ENCODE measurements at regions not wholly inside any gene's neighbourhood (a gene's known extent, or its start where the extent isn't known, plus 50 kb on each side); places are given as distances from the start of the nearest gene placed in this dataset.
"Not testable (repeated sequence)": the region's sequence is repeated elsewhere in the genome, so short reads cannot be mapped to it uniquely, and the experiment has no call there.

DNA sequence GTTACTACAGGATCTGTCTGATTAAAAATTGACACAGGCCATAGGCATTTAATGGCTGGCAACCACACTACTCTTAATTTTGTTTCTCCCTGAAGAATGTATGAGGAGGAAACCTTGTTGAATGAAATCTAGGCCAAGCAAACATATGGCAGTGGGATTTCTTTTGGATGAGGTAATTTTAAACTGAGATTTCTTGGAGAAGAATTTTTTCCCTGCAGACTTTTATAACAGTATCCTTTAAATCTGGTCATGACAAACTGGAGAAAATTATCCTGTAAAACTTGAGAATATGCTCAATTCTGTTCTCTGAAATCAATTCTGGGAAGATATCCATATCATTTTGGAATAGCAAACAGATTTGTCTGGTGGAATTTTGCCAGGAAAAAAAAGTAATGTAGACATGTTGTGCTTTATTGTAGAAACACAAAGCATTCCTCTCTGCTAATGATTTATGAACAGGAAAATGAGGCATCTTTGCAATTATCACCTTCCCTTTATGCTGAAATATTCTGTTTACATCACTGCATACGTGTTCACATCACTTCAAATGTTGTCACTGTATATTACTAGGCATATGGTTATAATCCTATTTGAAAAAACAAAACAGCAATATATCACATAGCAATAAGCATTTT is 108.3 kb upstream of the ARSJ start:
- no peak for DNase-seq (ENCODE audit: low read depth in 2 of 2)

DNA sequence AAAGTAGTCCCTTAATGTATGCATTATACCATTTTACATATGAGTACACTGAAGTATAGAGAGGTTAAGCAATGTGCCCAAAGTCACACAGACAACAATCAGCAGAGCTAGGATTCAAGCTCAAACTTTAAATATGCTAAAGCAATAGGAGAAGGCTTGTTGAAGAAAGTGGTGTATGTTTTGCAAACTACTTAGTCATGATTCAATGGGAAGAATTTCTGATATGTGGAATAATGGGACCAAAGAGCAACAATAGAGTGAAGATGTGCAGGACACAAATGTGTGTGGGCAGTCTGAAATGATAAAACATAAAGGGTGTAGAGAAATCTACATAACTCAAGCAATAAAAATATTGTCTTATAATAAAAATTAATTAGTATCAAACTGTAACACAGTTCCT is 109.0 kb upstream of the ARSJ start:
- no peak for DNase-seq (ENCODE audit: low read depth in 2 of 2)

DNA sequence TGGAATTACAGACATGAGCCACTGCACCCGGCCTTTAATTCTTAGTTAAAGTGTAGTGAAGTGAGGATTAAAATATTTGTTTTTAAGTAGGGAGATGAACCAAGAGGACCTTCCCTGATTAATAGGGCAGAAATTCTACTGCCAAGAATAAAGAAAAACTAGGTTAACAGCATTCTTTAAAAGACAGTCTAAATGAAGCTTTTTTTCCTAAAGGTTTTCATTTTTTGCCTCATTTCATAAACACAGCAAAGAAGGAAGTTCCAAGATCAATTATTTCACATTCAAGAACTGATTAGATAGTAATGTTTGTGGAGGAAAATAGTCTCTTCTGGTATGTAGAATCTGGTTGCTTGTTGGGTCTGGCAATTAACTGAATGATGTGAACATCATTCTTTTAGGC is 112.1 kb upstream of the ARSJ start:
- DNase-seq (ENCODE audit: low read depth in 2 of 2): no peak

DNA sequence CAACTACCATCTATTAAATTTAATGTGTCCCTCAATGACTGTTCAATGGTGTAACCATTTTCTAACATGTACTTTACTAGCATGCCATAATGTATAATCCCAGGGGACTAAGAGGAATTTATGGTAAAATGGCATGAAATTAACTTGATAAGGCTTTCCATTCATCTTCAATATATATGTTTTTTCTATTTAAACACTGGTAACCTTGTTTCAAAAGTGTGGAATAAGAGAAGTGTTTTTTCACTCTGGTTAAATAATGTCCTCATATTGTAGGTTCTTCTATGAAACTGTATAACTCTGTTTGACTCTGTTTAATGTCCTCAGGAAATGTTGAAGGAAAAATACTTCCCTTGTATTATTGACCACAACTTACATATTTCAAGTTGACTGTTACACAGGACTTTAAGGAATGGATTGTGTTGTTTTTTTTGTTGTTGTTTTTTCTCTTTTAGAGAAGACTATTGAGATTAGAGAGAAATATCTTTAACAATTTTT is 113.8 kb upstream of the ARSJ start:
- no peak for DNase-seq (ENCODE audit: low read depth in 2 of 2)

DNA sequence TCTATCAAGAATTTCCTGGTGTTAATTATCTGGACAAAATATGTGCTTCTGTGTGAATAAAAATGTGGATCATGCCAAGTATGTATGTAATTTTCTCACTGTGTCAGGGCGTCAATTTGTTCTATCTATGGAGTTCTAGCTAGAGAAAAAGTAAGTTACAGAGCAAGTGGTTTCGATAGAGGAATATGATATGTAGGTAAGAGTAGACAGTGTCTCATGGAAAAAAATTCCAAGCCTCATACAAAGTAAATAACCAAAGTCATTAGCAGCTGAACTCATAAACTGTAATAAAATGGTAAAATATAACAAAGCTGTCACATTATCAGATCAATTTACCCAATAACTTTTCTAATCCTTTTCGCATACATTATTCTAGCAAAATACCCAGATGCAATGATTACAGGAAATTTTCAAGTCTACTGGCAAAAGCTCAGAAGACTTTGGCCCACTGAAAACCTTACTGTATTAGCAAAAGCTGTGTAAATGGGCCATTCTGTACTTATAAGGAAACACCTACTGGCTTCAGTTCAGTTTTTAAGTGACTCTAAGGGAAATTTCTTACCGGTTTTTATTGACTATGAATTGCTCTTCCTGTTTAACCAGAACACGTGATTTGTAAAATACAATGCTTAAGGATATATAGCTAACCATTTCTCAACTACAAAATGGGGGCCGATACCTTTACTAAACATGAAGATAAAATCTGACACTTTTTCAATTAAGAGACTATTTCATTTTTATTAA is 121.0 kb upstream of the ARSJ start:
- DNase-seq (ENCODE audit: low read depth in 2 of 2): no peak

DNA sequence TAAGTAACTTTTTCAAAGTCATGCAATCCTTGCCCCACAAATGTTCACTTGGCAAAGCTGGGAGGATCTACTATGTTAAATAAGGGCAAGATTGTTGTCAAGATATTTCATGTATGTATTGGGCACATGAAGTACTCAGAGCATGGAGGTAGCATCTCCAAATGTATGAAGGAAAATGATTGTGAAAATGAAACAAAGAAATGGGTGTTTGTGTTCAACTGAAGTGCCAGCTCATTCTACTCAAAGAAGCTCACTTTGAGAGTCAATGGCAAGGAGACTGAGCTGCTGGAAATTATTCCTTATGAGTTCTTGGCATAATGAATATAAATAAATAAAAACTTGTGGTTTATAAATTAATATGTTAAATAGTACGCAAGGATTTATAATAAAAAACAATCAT is 124.5 kb upstream of the ARSJ start:
- no peak for DNase-seq (ENCODE audit: low read depth in 2 of 2)

DNA sequence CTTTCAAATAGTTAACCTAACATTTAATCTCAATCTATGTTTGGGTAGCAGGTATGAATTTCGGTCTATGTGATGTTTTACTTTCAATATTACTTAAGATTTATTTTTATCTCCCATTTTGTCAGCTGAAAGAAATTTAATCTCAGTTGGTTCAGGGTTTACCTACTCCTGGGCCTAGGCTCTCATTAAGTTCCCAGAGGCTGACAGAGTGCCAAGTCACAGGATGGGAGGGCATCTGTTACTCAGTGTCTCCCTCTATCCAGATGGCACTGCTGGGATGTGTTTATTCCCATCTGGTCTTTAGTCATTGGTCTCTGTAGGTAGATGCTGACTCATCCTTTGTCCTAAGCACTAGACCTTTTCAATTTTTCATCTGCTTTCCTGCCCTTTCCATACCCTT is 129.4 kb upstream of the ARSJ start:
- DNase-seq (ENCODE audit: low read depth in 2 of 2): no peak

DNA sequence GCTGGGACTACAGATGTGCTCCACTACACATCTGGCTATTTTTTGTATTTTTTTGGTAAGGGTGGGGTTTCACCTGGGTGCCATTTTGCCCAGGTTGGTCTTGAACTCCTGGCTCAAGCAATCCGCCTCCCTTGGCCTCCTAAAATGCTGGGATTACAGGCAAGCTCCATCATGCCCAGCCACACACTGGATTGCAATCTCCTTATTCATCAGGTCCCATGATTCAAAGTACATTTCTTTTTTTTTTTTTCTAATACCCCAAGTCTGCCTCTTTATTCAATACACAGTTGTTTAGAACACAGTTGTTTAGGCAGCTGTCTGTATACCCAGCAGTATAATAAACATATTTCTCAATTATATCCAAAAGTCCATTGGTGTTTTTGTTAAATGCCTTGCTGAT is 130.3 kb upstream of the ARSJ start:
- DNase-seq (ENCODE audit: low read depth in 2 of 2): no peak

DNA sequence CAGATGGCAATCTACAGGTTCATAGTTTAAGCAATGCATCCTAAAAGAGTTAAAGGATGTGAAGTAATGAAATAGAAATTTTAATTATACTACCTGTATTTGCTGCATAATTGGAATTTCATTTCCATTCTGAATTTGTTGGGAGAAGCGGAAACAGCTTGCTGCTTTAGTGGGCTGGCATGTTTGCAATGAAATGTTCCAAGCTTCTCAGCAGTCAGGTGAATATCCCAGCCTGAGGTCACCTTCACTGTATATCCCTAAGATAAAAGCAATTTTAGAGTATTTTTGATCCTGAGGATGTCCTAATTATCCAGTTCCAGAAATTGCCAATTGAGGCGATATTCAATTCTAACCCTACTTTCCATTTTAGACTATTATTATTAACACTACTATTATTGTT is 136.1 kb upstream of the ARSJ start:
- DNase-seq (ENCODE audit: low read depth in 2 of 2): no peak

DNA sequence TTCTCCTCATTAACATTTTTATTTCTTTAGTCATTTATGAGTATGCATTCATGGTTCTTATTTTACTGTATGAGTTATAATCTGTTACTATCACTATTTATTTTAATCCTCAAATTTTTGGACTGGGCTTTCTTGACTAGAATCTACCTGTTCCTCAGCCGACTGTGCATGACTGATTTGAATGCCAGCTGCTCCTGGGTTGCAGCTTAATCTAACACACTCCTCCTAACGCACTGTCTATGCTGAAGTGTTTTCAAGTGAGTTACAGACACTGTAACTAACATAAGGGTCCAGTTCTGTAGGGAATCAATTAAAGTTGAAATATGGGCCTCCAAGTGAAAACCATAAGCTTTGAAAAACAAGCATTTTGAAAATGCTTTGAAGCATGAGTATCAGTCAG is 137.4 kb upstream of the ARSJ start:
- DNase-seq (ENCODE audit: low read depth in 2 of 2): no peak

DNA sequence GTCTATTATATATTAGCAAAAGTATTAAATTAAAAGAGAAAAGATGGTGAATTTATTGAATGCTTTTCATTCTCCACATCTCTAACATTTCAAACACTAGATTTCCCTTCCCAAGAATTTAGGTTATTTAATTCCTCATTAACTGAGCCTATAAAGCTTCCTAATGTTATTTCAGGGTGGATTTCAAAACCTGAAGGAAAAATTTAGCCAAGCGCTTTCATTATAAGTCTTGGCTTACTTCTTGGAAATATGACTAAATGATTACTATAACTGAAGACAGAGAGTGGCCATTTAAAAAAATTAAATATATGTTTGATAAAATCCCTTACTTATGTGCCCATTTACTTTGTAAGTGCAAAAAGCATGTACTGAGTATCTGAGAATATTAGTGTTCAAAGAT is 141.8 kb upstream of the ARSJ start:
- DNase-seq (ENCODE audit: low read depth in 2 of 2): no peak

DNA sequence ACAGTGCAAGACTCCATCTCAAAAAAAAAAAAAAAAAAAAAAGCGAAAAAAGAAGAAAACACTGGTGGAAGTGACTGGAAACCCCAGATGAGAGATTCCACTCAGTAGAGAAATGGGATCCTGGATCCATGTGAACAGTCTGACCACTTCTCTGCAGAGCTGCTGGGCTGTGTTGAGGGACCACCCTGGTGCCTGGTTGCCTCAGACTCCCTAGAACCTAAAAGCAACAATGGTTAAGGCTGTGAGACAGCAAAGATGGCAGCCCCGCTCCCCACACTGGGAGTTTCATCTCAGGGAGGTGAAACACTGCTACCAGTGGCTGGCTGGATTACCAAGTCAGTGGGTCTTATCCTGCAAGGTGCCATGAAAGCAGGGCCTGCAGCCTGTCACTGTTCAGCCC is 152.8 kb upstream of the ARSJ start:
- DNase-seq (ENCODE audit: low read depth in 2 of 2): no peak

DNA sequence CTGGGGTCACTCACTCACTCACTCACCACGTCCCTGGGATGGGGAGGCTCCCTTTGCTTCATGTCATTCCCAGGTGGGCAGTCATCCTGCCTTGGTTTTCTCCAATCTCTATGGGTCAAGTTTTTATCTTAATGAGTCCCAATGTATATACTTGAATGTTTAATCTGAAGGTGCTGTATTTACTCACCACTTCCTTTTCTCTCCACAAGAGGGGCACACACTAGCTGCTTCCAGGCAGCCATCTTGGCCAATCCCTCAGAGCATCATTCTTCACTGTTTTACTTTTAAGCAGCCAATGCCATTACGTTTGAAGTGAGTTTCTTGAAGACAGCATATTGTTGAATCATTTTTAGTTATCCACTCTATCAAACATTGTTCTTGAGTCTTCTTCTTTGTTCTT is 153.4 kb upstream of the ARSJ start:
- DNase-seq (ENCODE audit: low read depth in 2 of 2): no peak

DNA sequence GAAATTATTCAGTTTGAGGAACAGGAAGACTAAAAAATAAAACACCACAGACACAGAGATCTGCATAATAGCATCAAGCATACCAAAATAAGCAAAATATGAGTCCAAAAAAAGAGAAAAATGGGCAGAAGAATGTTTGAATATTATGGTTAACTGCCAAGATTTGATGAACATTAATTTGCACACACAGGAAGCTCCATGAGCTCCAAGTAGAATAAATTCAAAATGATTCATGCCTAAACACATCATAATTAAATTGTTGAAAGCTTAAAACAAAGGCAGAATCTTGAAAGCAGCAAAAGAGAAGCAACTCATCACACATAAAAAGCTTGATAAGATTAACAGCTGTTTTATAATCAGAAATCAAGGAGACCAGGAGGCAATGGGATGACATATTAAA is 156.6 kb upstream of the ARSJ start:
- DNase-seq (ENCODE audit: low read depth in 2 of 2): no peak

DNA sequence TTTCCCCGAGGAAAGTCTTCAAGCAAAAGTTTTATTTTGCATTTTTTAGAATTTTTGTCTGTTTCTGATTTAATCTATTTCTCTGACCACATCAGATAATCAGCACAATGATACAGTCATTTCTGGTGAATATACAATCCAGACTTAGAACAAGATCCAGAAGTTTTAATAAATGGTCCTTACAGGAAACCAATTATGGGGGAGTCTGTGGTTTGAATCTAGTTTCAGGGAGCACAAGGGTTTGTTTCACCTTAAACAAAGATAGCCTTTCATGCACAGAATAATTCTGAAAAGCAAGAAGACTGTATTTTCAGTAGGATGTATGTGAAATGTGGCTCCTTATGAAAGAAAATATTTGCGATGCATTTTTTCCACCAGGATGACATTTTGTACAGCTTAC is 158.5 kb upstream of the ARSJ start:
- no peak for DNase-seq (ENCODE audit: low read depth in 2 of 2)

DNA sequence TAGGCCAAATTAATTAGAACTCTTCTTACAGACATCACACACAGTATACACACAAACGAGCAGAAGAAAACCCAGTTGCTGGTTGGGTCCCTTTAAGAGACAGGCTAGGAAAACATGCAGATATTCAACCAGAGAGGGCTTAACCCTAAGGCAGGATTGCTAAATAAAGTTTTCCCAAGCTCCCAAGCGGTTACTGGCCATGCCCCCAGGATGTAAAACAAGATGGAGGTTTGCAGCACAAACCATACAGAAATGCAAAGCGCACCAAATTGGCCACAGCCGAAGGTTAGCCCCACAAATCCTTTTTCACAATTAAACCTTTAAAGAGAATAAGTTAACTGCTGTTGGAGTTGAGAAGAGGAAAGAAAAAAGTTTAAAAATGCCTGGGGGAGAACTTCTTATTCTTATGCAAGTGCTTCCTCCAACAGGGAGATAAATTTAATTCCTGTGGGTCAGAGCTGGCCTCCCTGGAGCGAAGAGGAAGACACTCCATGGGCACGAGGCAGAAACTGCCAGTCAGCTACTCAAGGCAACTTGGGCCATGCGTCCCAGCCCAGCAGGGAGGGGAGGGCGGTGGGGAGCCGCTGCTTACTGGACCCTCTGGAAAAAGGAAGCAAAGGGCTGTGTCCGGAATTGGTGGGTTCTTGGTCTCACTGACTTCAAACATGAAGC is 167.6 kb upstream of the ARSJ start:
- DNase-seq (ENCODE audit: low read depth in 2 of 2): no peak

DNA sequence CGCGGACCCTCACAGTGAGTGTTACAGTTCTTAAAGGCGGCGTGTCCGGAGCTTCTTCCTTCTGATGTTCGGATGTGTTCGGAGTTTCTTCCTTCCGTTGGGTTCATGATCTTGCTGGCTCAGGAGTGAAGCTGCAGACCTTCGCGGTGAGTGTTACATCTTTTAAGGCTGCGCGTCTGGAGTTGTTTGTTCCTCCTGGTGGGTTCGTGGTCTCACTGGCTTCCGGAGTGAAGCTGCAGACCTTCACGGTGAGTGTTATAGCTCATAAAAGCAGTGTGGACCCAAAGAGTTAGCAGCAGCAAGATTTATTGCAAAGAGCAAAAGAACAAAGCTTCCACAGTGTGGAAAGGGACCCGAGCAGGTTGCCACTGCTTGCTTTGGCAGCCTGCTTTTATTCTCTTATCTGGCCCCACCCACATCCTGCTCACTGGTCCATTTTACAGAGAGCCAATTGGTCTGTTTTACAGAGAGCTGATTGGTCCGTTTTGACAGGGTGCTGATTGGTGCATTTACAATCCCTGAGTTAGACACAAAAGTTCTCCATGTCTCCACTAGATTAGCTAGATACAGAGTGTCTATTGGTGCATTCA is 168.3 kb upstream of the ARSJ start:
- not testable (repeated sequence) for DNase-seq (ENCODE audit: low read depth in 2 of 2)

DNA sequence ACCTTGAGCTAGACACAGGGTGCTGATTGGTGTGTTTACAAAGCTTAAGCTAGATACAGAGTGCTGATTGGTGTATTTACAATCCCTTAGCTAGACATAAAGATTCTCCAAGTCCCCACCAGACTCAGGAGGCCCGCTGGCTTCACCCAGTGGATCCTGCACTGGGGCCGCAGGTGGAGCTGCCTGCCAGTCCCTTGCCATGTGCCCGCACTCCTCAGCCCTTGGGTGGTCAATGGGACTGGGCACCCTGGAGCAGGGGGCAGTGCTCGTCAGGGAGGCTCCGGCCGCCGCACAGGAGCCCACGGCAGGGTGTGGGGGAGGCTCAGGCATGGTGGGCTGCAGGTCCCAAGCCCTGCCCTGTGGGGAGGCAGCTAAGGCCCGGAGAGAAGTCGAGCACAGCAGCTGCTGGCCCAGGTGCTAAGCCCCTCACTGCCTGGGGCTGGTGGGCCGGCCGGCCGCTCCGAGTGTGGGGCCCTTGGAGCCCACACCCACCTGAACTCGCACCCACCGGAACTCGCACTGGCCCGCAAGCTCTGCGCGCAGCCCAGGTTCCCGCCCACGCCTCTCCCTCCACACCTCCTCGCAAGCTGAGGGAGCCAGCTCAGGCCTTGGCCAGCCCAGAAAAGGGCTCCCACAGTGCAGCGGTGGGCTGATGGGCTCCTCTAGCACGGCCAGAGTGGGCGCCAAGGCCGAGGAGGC is 169.1 kb upstream of the ARSJ start:
- not testable (repeated sequence) for DNase-seq (ENCODE audit: low read depth in 2 of 2)

DNA sequence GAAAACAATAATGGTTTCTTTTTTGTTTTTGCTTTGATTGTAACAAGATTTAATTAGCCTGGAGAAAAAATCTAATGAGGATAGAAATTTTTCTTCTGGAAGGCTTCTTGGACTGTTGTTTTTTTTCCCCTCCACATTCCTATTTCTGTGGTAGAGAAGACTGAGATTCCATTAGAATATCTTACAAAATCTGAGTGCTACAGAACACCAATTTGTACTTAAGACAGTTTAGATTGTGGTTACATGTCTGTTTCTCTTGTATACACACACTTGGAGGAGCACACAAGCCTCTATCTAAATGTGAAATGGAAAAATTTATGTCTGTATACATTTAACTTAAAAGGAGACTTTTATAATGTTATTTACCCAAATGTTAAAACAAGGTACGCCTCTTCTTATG is 176.9 kb upstream of the ARSJ start:
- DNase-seq (ENCODE audit: low read depth in 2 of 2): no peak

DNA sequence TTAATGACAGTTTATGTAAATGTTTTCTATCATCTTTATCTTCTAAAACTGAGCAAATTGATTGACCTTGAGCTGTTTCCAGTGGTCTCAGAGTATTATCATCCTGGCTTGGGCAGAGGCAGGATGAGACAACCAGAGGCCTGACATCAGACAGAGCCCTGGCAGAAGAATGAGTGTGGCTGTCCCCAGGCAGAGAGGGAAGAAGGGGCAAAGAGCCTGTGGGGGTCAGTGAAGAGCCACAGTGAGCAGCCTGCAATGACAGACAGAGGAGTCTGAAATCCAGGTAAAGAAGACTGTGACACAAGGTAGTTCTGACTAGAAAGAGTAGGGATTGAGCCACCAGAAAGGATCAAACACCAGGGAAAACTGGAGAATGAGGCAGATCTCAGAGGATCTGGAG is 182.4 kb upstream of the ARSJ start:
- no peak for DNase-seq (ENCODE audit: low read depth in 2 of 2)

DNA sequence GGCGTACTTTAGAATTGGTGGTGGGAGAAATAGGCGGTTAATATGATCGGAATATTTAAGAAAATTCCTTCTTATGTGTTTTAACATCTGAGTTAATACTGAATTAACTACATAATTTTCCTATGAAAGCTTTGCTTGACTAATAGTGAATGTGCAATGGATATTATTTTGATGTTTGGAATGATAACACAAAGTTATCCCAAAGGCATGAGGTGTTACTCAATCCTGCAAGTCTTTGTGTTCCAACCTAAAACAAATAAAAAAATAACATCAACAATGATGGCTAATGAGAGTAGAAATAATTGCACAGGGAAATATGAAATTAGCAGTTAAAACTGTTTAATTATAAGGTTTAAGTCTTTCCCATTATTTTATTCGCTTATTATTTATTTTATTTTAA is 183.6 kb upstream of the ARSJ start:
- DNase-seq (ENCODE audit: low read depth in 2 of 2): no peak

DNA sequence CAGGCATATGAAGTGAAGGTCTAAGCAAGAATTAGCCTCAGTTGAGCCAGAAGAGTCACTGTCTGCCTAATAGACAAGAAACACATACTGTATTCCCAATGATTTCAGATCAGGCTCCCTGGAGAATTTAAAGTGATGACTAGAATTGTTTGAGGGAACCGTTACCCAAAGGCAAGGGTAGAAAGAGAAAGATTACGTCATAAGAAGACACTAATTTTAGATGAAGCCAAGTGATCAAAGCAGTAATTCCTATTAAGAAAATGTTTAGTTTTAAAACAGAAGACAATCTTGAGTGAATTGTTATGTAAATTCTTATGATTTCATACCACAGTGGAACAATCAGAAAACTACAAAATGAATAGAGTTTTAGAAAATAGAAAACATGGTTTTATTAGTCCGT is 194.5 kb upstream of the ARSJ start:
- DNase-seq (ENCODE audit: low read depth in 2 of 2): no peak
